AG09319 (cell line): ENCODE measurements at regions not wholly inside any gene's neighbourhood (a gene's known extent, or its start where the extent isn't known, plus 50 kb on each side); places are given as distances from the start of the nearest gene placed in this dataset.

Experiments used
- DNase-seq: peaks from one replicate; pipeline ENCODE4 v3.0.0-alpha.2; 2010; ENCODE audit warnings: low read depth; ENCODE audit errors: extremely low read depth
- TF ChIP-seq, protein P1 (sequence below): IDR thresholded peaks from 2 replicates; pipeline ENCODE4 v1.5.1; 2011; ENCODE audit warnings: low read depth, mild to moderate bottlenecking, inconsistent platforms, low read length, moderate library complexity

DNA sequence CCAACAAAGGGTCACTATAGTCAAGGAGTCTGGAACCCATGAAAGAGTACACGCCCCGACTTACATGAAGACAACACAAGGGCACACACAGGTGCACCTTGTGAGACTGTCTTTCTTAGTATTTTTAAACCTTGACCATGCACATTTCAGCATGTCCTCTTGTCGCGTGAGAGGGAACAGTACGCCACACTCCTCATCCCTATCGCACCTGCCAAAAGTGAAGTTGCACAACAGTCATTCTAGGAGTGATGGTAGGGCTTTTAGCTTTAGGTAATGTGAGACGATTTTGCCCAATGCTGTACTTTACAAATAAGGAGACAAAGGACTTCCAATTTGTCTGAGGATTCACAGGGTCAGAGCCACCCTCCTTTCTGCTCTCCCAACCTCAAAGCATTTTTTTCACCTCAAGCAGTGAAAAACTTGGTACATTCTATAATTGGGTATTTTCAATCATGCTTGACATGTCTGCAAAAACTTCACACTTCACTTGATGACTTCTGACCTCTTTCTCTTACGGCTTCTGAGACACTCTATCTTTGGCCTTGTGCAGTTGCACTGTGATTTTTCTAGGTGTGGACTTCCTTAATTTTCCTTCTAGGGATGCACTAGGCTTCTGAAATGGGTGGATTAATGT, 173.9 kb upstream of the GRB10 start:
- no peak for DNase-seq
- TF ChIP-seq, protein P1, sequence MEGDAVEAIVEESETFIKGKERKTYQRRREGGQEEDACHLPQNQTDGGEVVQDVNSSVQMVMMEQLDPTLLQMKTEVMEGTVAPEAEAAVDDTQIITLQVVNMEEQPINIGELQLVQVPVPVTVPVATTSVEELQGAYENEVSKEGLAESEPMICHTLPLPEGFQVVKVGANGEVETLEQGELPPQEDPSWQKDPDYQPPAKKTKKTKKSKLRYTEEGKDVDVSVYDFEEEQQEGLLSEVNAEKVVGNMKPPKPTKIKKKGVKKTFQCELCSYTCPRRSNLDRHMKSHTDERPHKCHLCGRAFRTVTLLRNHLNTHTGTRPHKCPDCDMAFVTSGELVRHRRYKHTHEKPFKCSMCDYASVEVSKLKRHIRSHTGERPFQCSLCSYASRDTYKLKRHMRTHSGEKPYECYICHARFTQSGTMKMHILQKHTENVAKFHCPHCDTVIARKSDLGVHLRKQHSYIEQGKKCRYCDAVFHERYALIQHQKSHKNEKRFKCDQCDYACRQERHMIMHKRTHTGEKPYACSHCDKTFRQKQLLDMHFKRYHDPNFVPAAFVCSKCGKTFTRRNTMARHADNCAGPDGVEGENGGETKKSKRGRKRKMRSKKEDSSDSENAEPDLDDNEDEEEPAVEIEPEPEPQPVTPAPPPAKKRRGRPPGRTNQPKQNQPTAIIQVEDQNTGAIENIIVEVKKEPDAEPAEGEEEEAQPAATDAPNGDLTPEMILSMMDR, result no peak

DNA sequence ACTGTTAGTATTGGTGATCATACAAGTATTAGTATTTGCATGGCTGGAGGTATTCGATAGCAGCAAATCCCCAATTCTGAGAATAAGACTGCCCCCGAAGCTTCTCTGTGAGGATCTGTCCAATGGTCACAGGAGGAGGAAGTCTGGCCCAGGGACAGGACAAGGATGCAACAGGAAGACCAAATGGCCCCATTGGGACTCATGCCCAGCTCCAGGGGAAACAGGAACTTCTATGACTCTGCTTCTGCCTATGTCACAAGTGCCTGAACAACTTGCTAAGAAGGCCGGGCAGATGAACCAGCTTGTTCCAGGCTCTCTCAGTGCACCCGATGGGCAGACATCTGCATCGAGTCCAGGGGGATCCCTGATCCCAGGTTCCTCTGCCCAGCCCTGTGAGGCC, 172.0 kb upstream of the GRB10 start:
- no peak for DNase-seq
- TF ChIP-seq, protein P1, result no peak

DNA sequence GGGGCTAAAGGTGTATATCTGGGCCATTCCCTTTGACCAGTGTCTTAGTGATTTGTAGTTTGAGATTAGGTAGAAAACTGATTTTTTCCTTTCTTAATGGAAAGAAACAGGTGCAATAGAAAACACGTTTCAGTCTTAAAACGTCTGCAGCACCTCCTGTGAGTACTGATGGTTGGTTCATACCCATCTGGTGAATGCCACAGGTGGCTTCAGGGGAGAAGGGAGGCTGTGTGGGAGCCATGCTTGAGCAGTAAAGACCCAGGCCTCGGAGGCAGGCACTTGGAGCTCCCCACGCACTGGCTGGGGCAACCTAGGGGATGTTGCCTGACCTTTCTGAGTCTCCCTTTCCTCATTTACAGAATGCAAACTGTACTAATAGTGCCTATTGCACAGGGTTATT, 171.5 kb upstream of the GRB10 start:
- TF ChIP-seq, protein P1, result no peak
- no peak for DNase-seq

DNA sequence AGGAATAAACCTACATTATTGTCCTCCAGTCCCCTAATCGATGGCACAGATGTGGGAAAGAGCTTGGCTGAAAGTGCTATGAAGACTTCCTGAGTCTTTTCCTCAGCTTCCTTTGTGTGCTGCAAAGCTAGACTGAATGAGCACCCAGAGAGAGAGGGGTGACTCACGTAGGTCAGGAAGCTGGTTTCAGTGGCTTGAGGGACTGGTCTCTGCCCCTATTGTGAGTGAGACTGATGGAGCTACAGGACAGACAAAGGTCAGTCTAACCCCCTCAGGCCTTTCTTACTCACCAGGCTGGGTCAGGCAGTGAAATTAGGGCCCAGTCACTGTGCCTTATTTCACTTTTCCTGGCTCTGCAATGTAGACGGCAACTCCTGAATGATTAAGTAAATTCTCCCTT, 171.1 kb upstream of the GRB10 start:
- TF ChIP-seq, protein P1, result no peak
- no peak for DNase-seq

DNA sequence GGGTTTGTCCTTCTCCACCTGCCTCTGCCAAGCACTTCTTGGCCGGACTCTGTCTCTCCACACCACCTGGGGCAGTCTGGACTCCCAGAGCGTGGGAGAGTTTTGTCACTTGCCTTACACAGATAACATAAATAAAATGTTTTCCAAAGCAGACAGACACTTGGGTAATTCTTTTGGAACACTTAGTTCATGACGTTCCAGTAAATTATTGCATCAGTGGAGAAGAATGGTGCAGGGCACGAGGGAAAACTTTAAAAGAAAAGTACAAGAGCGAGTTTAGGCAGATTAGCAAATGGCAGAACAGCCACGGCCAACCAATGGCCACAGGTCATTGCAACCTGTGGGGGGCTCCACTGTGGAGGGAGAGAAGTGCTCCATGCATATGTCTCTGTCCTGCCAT, 170.6 kb upstream of the GRB10 start:
- TF ChIP-seq, protein P1, result no peak
- DNase-seq, result no peak

DNA sequence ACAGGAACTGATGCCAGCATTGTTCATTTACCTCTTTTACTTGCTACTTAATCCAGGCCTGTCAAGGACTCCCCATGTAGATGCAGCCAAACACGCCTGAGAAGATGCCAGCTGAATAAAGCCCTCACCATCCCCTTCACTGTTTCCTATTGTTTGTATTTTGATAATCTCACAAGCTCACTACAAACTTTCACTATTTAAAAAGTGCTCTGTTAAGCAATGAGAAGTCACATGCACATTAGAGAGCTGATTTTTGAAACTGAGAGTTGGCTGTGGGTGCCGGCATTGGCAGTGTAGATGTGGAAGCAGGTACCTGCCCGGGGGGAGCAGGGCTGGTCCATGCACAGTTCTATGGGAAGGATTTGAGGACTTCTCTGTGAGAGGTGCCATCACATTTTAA, 169.8 kb upstream of the GRB10 start:
- TF ChIP-seq, protein P1, result no peak
- no peak for DNase-seq

DNA sequence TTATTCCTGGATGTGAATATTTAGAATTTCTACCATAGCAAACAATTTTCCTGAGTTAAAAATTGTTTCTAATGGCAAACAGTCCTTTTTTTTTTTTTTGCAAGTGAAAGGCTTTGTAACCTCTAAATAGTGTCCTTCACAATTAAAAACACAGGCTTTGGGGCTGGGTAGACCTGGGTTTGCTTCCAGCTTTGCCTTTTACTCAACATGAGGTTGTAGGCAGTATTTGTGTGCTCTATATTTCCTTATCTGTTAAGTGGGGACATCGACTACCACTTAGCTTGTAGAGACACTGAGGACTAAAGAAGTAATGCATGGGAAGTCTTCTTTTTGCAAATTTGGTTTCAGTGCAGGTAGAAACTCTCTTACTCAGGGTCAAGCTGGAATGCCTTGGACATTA, 169.4 kb upstream of the GRB10 start:
- TF ChIP-seq, protein P1, result no peak
- no peak for DNase-seq
